Heart left ventricle (tissue), 13 donors: ENCODE measurements at regions not wholly inside any gene's neighbourhood (a gene's known extent, or its start where the extent isn't known, plus 50 kb on each side); places are given as distances from the start of the nearest gene placed in this dataset.

Experiments
- CTCF ChIP-seq, 12 donors: fragments of 200-600 bp; sonication (generic) in 4 of 12; IDR thresholded peaks; one replicate each; pipeline versions ENCODE4 v1.5.0 to v1.8.0; 2018 to 2022; ENCODE audit warnings: antibody characterized with exemption in 12 of 12, mild to moderate bottlenecking in 5 of 12
- POLR2A ChIP-seq, 2 donors: fragments of 450-650 bp; IDR thresholded peaks; one replicate each; pipeline ENCODE4 v1.6.1; 2017; ENCODE audit warnings: antibody characterized with exemption in 2 of 2, mild to moderate bottlenecking in 2 of 2, moderate library complexity in 2 of 2
- donor health status: ischemic (EF 13 %, LVEDD 7.1; RV severe dilation, severe dysfunction).
- donor health status: DM: no; HTN: yes; CAD: no.
- donor health status: DM: no; HTN: no; CAD: no.
- donor health status: ischemic (EF 25% LVEDD 6.9; RV normal size, moderate dysfunction).
- donor health status: ischemic (EF 25% LVEDD 5.7; RV mildly dilated, moderate dysfunction).
- donor health status: ischemic (EF 35%, LVEDD 5.7; RV mildly dilated, moderate dysfunction).
- donor health status: nonischemic (EF 11% LVEDD 7.7; RV severe dilation, severe dysfunction).
- donor health status: DM: yes; HTN: yes; CAD: no.
- donor health status: PGD.
- donor health status: ischemic (EF 29% LVEDD 5.4; RV normal size, mild dysfunction).
- donor health status: nonischemic (EF 23%, LVEDD 6.1; RV moderate dilation, normal function).

- TF ChIP-seq CTCF (IDR thresholded peaks at IDR 0.05) (no peak), POLR2A (IDR thresholded peaks at IDR 0.05) (no peak)
These were observed 246.9 kb upstream of the ADAMTS16 start for GRCh38 chr5:4893063-4893744.
